T-cell (primary cell): ENCODE measurements at regions not wholly inside any gene's neighbourhood (a gene's known extent, or its start where the extent isn't known, plus 50 kb on each side); places are given as distances from the start of the nearest gene placed in this dataset.

Experiments
- ATAC-seq, 4 experiments: fragments of 200-7000 bp in 3 of 4; fragments of 150-1000 bp in 1 of 4; cut with Tn5 transposase; replicated peaks in 1 of 4; 1 replicate in 3 of 4; 2 replicates in 1 of 4; pipeline ENCODE4 v1.10.0; 2021; ENCODE audit warnings: moderate library complexity in 3 of 4, mild to moderate bottlenecking in 2 of 4, moderate number of reproducible peaks in 1 of 4
- CTCF ChIA-PET, 2 donors: fragments of 300-600 bp; sonication (Branson Sonifier 250); formaldehyde crosslinking; loops; one replicate each; lab custom pipeline; 2022; ENCODE audit warnings: antibody characterized with exemption in 2 of 2; lab: Charles Lee
- POLR2A ChIA-PET, 2 donors: fragments of 300-600 bp; sonication (Branson Sonifier 250); formaldehyde crosslinking; loops; one replicate each; lab custom pipeline; 2022; ENCODE audit warnings: antibody characterized with exemption in 2 of 2; lab: Charles Lee
- DNase-seq, 35 experiments: peaks; one replicate each; pipeline versions ENCODE4 v3.0.0 to v3.0.0-alpha.2; 2013 to 2023
- H3K27ac ChIP-seq: one replicate; pipeline ENCODE4 v1.5.1; 2013; ENCODE audit warnings: low read length
- H3K27me3 ChIP-seq, 2 experiments: replicated peaks in 1 of 2; 1 replicate in 1 of 2; 2 replicates in 1 of 2; pipeline versions ENCODE4 v1.6.1 to v1.7.0; 2013; ENCODE audit warnings: low read length in 1 of 2, mixed read lengths in 1 of 2; ENCODE audit not compliant: control insufficient read depth in 2 of 2, insufficient read depth in 2 of 2; ENCODE audit errors: extremely low read depth in 1 of 2
- H3K36me3 ChIP-seq, 2 donors: 1 replicate in 1 of 2; 2 replicates in 1 of 2; pipeline versions ENCODE4 v1.6.1 to v1.7.0; 2013; ENCODE audit warnings: low read length in 1 of 2; ENCODE audit not compliant: control insufficient read depth in 2 of 2, insufficient read depth in 1 of 2; ENCODE audit errors: extremely low read depth in 1 of 2
- H3K4me1 ChIP-seq, 2 experiments: 1 replicate in 1 of 2; 2 replicates in 1 of 2; pipeline versions ENCODE4 v1.6.1 to v1.7.0; 2013; ENCODE audit warnings: low read length in 2 of 2, mixed read lengths in 1 of 2; ENCODE audit not compliant: insufficient read depth in 2 of 2, control insufficient read depth in 1 of 2; ENCODE audit errors: extremely low read depth in 1 of 2
- H3K4me3 ChIP-seq, 2 donors: 1 replicate in 1 of 2; 2 replicates in 1 of 2; pipeline versions ENCODE4 v1.5.1 to v1.7.0; 2013; ENCODE audit warnings: mild to moderate bottlenecking in 2 of 2, low read length in 1 of 2, moderate library complexity in 1 of 2; ENCODE audit not compliant: control insufficient read depth in 1 of 2; ENCODE audit errors: extremely low read depth in 1 of 2
- H3K9me3 ChIP-seq: 2 replicates; pipeline ENCODE4 v1.7.0; 2013
- H3K27ac Mint-ChIP-seq, 2 donors: one replicate each; pipeline ENCODE4 v1.8.0; 2020 to 2021; ENCODE audit warnings: mild to moderate bottlenecking in 2 of 2, mixed read lengths in 2 of 2
- H3K27me3 Mint-ChIP-seq, 2 donors: one replicate each; pipeline ENCODE4 v1.8.0; 2021 to 2022; ENCODE audit warnings: mixed read lengths in 2 of 2
- H3K36me3 Mint-ChIP-seq: one replicate; pipeline ENCODE4 v1.8.0; 2021; ENCODE audit warnings: mixed read lengths
- H3K4me1 Mint-ChIP-seq, 3 donors: one replicate each; pipeline ENCODE4 v1.8.0; 2020 to 2022; ENCODE audit warnings: mixed read lengths in 3 of 3, mild to moderate bottlenecking in 1 of 3
- H3K4me3 Mint-ChIP-seq, 3 donors: one replicate each; pipeline ENCODE4 v1.8.0; 2020 to 2022; ENCODE audit warnings: mild to moderate bottlenecking in 3 of 3, mixed read lengths in 3 of 3, moderate library complexity in 3 of 3
- H3K9me3 Mint-ChIP-seq, 3 donors: one replicate each; pipeline ENCODE4 v1.8.0; 2020 to 2022; ENCODE audit warnings: mixed read lengths in 3 of 3
- WGBS: methylation state at CpG from one replicate; pipeline ENCODE4 v1.1.5; 2013; ENCODE audit warnings: missing lambda C conversion rate; ENCODE audit not compliant: insufficient coverage; 5-methylcytosine and 5-hydroxymethylcytosine counted together

- no peak overlapping the region for H3K4me3 Mint-ChIP-seq
- whole genome bisulfite sequencing: 75% methylated on average over 3 of the region's 3 CpGs
Measured at GRCh38 chr10:33783078-33783477, 448.6 kb upstream of the NRP1 start.

DNA sequence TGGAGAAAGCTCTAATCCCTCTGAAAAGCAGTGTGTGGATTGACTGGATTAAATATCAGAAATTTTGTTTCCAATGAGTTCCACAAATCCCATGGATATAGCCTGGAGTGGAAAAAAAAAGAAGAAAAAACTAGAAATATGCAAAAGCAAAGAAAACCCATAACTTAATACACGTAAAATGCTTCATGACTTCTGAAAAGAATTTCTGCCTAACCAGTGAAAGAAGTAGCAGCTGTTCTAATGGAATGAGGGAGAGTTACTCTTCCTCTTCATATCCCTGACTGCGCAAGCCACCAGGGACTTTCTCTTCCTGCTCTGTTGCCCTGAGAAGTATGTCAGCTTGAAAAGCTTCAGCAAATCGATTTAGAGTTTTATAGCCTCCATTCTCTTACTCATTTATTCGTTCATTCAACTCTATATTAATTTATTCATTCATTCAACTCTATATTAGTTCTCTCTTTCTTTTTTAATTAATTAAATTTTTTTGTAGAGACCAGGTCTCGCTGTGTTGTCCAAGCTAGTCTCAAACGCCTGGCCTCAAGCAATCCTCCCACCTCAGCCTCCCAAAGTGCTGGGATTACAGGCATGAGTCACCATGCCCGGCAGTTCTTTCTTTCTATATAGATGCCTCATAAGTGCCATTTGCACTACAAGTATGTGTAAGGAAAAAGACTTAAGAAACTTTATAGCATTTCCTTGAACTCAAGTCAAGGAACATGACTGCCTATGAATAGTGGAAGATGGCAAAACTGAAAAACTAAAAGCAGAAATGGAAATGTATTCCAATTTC lies 447.3 kb upstream of the NRP1 start:
- CTCF ChIA-PET: interaction anchor here in 1 of 2 donors (1.2 kb wide), 1 partner anchor 7 kb away, joined by 3 read pairs; no protein-coding TSS in a partner anchor
- no peaks in the 10 kb centered on the region for H3K9me3 ChIP-seq
- Mint-ChIP-seq H3K27me3 (peaks cover 0 to 3% of the 10 kb centered on the region in 2 donors), H3K27ac (no peak overlapping the region), H3K4me3 (no peak overlapping the region), H3K9me3 (no peaks in the 10 kb centered on the region), H3K36me3 (no peaks in the 10 kb centered on the region), H3K4me1 (no peaks in the 10 kb centered on the region)
- H3K27me3 ChIP-seq: no peaks in the 10 kb centered on the region
- POLR2A ChIA-PET: no interaction called here
- no peak for ATAC-seq
- no peaks in the 10 kb centered on the region for H3K4me1 ChIP-seq
- no CpG with 5 or more reads among the region's 7 CpGs for WGBS
- H3K27ac ChIP-seq: no peak overlapping the region
- H3K4me3 ChIP-seq: no peak overlapping the region
- DNase-seq: no peak
- no peaks in the 10 kb centered on the region for H3K36me3 ChIP-seq

More at GRCh38 chr10:33783078-33783477, 448.6 kb upstream of the NRP1 start:
- Histone ChIP-seq H3K4me3 (no peak overlapping the region), H3K27me3 (no peaks in the 10 kb centered on the region), H3K27ac (no peak overlapping the region), H3K9me3 (no peaks in the 10 kb centered on the region), H3K4me1 (no peaks in the 10 kb centered on the region), H3K36me3 (no peaks in the 10 kb centered on the region)
- ATAC-seq (no peak), DNase-seq (no peak)
- H3K27ac Mint-ChIP-seq: no peak overlapping the region
- H3K36me3 Mint-ChIP-seq: no peaks in the 10 kb centered on the region
- no peaks in the 10 kb centered on the region for H3K4me1 Mint-ChIP-seq
- CTCF ChIA-PET: interaction anchor here in 1 of 2 donors (1.2 kb wide), 1 partner anchor 9 kb away, joined by 3 read pairs; no protein-coding TSS in a partner anchor
- peaks cover 0 to 2% of the 10 kb centered on the region in 2 donors for H3K27me3 Mint-ChIP-seq
- POLR2A ChIA-PET: no interaction called here
- no peaks in the 10 kb centered on the region for H3K9me3 Mint-ChIP-seq

DNA sequence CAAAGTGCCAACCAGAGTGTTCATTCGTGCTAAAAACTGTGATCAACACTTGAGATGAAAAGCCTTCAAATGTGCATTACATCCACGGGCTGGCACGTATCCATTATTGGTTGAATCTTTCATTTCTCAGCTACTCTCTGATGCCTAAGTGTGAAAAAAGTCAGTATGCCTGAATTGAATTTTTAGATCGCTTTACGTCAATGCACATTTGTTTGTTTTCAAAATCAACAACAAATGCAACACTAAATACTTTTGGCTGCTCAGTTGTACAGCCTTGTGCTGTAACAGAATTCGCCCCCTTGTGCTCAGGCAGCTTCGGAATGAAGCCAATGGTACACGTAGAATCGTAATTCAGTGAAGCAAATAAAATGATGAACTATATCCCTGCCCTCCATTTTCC lies 446.5 kb upstream of the NRP1 start:
- Histone ChIP-seq H3K9me3 (no peaks in the 10 kb centered on the region), H3K4me3 (no peak overlapping the region), H3K36me3 (no peaks in the 10 kb centered on the region), H3K27ac (no peak overlapping the region), H3K4me1 (no peaks in the 10 kb centered on the region), H3K27me3 (no peaks in the 10 kb centered on the region)
- Mint-ChIP-seq H3K27me3 (peaks cover 0 to 3% of the 10 kb centered on the region in 2 donors), H3K9me3 (no peaks in the 10 kb centered on the region), H3K36me3 (no peaks in the 10 kb centered on the region), H3K4me1 (no peaks in the 10 kb centered on the region), H3K4me3 (no peak overlapping the region), H3K27ac (no peak overlapping the region)
- POLR2A ChIA-PET: no interaction called here
- 78% methylated on average over 3 of the region's 9 CpGs for WGBS
- ATAC-seq (no peak), DNase-seq (no peak)
- CTCF ChIA-PET: no interaction called here

DNA sequence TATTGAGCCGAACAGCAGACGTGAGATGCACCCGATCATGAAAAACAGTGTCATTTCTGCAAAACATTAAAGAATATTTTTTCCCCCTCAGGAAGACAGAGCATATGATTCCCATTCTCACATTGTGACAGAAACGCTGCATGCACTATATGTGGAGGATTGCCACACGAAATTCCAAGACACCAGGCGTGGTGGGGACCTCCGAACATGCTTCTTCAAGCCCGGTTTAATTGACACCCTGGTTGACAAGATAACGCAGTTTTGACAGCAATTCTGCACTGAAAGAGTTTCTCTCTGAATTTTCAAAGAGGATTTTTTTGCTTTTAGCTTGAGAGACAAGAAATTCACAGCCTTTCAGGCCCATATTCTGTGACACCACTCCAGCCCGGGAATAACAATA lies 442.8 kb upstream of the NRP1 start:
- peaks cover 0 to 2% of the 10 kb centered on the region in 2 experiments for H3K4me1 ChIP-seq
- no peaks in the 10 kb centered on the region for H3K9me3 ChIP-seq
- no peaks in the 10 kb centered on the region for H3K36me3 ChIP-seq
- no peak for DNase-seq
- no peak overlapping the region for H3K4me3 ChIP-seq
- Mint-ChIP-seq H3K27me3 (peaks cover 3 to 4% of the 10 kb centered on the region in 2 donors), H3K4me1 (peaks cover 5 to 8% (median 6%) of the 10 kb centered on the region in 3 donors), H3K27ac (no peak overlapping the region), H3K36me3 (no peaks in the 10 kb centered on the region), H3K9me3 (no peaks in the 10 kb centered on the region), H3K4me3 (no peak overlapping the region)
- no peak overlapping the region for H3K27ac ChIP-seq
- ATAC-seq: no peak
- no peaks in the 10 kb centered on the region for H3K27me3 ChIP-seq
- ChIA-PET POLR2A (interaction anchor here in 1 of 2 donors (0.7 kb wide), 1 partner anchor 56 kb away, joined by 3 read pairs; no protein-coding TSS in a partner anchor), CTCF (interaction anchor here in 1 of 2 donors (0.6 kb wide), 1 partner anchor 9 kb away, joined by 3 read pairs; no protein-coding TSS in a partner anchor)
- WGBS: 98% methylated on average over 6 of the region's 10 CpGs

GRCh38 chr10:33776419-33777070 lies 442.1 kb upstream of the NRP1 start:
- ATAC-seq (no peak), DNase-seq (no peak)
- H3K36me3 ChIP-seq: no peaks in the 10 kb centered on the region
- peaks cover 0 to 2% of the 10 kb centered on the region in 2 experiments for H3K4me1 ChIP-seq
- H3K36me3 Mint-ChIP-seq: no peaks in the 10 kb centered on the region
- no peak overlapping the region for H3K27ac ChIP-seq
- H3K27me3 Mint-ChIP-seq: peaks cover 3 to 4% of the 10 kb centered on the region in 2 donors
- 100% methylated on average over 1 of the region's 2 CpGs for WGBS
- ChIA-PET CTCF (interaction anchor here in 1 of 2 donors (0.6 kb wide), 1 partner anchor 8 kb away, joined by 3 read pairs; no protein-coding TSS in a partner anchor), POLR2A (interaction anchor here in 1 of 2 donors (0.6 to 0.7 kb wide), 2 partner anchors 57 to 1219 kb away, joined by 3 to 4 read pairs; no protein-coding TSS in a partner anchor)
- no peaks in the 10 kb centered on the region for H3K27me3 ChIP-seq
- H3K27ac Mint-ChIP-seq: no peak overlapping the region
- H3K4me1 Mint-ChIP-seq: peaks cover 8 to 12% (median 8%) of the 10 kb centered on the region in 3 donors
- H3K9me3 Mint-ChIP-seq: no peaks in the 10 kb centered on the region
- no peak overlapping the region for H3K4me3 ChIP-seq
- no peaks in the 10 kb centered on the region for H3K9me3 ChIP-seq
- no peak overlapping the region for H3K4me3 Mint-ChIP-seq

DNA sequence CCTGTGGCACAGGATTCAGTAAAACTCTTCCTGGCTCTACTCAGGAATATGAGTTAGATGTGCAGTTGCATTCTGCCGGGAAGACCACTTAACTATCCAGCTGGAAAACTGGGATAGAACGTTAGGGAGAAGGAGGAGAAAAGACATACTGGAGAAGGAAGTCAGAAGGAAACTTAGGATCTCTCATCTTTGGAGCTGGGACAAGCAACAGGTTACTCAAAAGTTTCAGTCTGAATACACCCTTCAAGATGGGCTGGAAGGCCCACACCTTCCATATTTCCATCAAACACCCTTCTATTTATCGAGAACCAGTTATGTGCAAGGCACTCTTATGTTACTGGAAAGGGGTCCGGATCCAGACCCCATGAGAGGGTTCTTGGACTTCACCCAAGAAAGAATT lies 440.4 kb upstream of the NRP1 start:
- Histone ChIP-seq H3K27me3 (peaks cover 0 to 3% of the 10 kb centered on the region in 2 experiments), H3K27ac (no peak overlapping the region), H3K36me3 (no peaks in the 10 kb centered on the region), H3K4me1 (peaks cover 0 to 2% of the 10 kb centered on the region in 2 experiments), H3K9me3 (no peaks in the 10 kb centered on the region), H3K4me3 (no peak overlapping the region)
- POLR2A ChIA-PET: no interaction called here
- no peaks in the 10 kb centered on the region for H3K36me3 Mint-ChIP-seq
- peaks cover 3 to 4% of the 10 kb centered on the region in 2 donors for H3K27me3 Mint-ChIP-seq
- H3K4me1 Mint-ChIP-seq: peaks cover 8 to 12% (median 8%) of the 10 kb centered on the region in 3 donors
- no peaks in the 10 kb centered on the region for H3K9me3 Mint-ChIP-seq
- CTCF ChIA-PET: no interaction called here
- WGBS: no CpG with 5 or more reads among the region's 4 CpGs
- ATAC-seq (no peak), DNase-seq (no peak)
- no peak overlapping the region for H3K4me3 Mint-ChIP-seq
- no peak overlapping the region for H3K27ac Mint-ChIP-seq
